Heart right ventricle (tissue), 16 donors: ENCODE measurements at regions not wholly inside any gene's neighbourhood (a gene's known extent, or its start where the extent isn't known, plus 50 kb on each side); places are given as distances from the start of the nearest gene placed in this dataset.

Source experiments
- ATAC-seq, 8 donors: fragments of 200-7000 bp; cut with Tn5 transposase; one replicate each; pipeline ENCODE4 v1.9.1; 2020; ENCODE audit warnings: mild to moderate bottlenecking in 8 of 8, moderate library complexity in 8 of 8, moderate number of reproducible peaks in 1 of 8
- DNase-seq, 2 donors: peaks; one replicate each; pipeline ENCODE4 v3.0.0-alpha.2; 2020
- H3K27ac ChIP-seq, 10 donors: fragments of 200-600 bp; sonication (generic) in 2 of 10; one replicate each; pipeline versions ENCODE4 v1.5.0 to v1.8.0; 2020 to 2022; ENCODE audit warnings: mild to moderate bottlenecking in 3 of 10
- H3K27me3 ChIP-seq, 7 donors: fragments of 200-600 bp; one replicate each; pipeline ENCODE4 v1.8.0; 2021 to 2022; ENCODE audit warnings: mild to moderate bottlenecking in 2 of 7
- H3K36me3 ChIP-seq, 9 donors: fragments of 200-600 bp; sonication (generic) in 1 of 9; one replicate each; pipeline versions ENCODE4 v1.5.0 to v1.8.0; 2020 to 2022; ENCODE audit warnings: mild to moderate bottlenecking in 2 of 9
- H3K4me1 ChIP-seq, 9 donors: fragments of 200-600 bp; sonication (generic) in 1 of 9; one replicate each; pipeline versions ENCODE4 v1.5.0 to v1.8.0; 2020 to 2022; ENCODE audit warnings: mild to moderate bottlenecking in 4 of 9
- H3K4me3 ChIP-seq, 10 donors: fragments of 200-600 bp; sonication (generic) in 2 of 10; one replicate each; pipeline versions ENCODE4 v1.5.0 to v1.8.0; 2020 to 2022; ENCODE audit warnings: mild to moderate bottlenecking in 7 of 10, moderate library complexity in 2 of 10
- H3K9me3 ChIP-seq, 11 donors: fragments of 200-600 bp in 10 of 11; sonication (generic) in 2 of 11; one replicate each; pipeline versions ENCODE4 v1.5.0 to v1.8.0; 2013 to 2022; ENCODE audit warnings: mild to moderate bottlenecking in 2 of 11, control low read depth in 1 of 11, moderate library complexity in 1 of 11
- CTCF ChIP-seq, 9 donors: fragments of 200-600 bp; sonication (generic) in 2 of 9; IDR thresholded peaks; one replicate each; pipeline versions ENCODE4 v1.5.0 to v1.8.0; 2021 to 2022; ENCODE audit warnings: antibody characterized with exemption in 9 of 9, mild to moderate bottlenecking in 5 of 9, moderate library complexity in 1 of 9
- WGBS, 2 donors: extraction: QIAGEN DNeasy Blood & Tissue Kit; methylation state at CpG; one replicate each; pipeline ENCODE4 v1.1.7; 2013; ENCODE audit warnings: inconsistent platforms in 1 of 2; 5-methylcytosine and 5-hydroxymethylcytosine counted together
- intact Hi-C, 10 donors: fragments of 100-400 bp; cut with DNase I; formaldehyde crosslinking; loops; one replicate each; pipeline versions ENCODE4 v1.11.1 to v1.14.2; 2022
- donor health status: Arrhythmogenic right ventricular cardiomyopathy.
- donor health status: ischemic (EF 13 %, LVEDD 7.1; RV severe dilation, severe dysfunction).
- donor health status: healthy with polysubstance abuse.
- donor health status: DM: no; HTN: yes; CAD: no.
- donor health status: DM: no; HTN: no; CAD: no.
- donor health status: ischemic (EF 25% LVEDD 6.9; RV normal size, moderate dysfunction).
- donor health status: ischemic (EF 25% LVEDD 5.7; RV mildly dilated, moderate dysfunction).
- donor health status: healthy.
- donor health status: DM: yes; HTN: yes; CAD: no.
- donor health status: Ischemic cardiomyopathy.
- donor health status: ischemic (EF 35%, LVEDD 5.7; RV mildly dilated, moderate dysfunction).
- donor health status: nonischemic (EF 11% LVEDD 7.7; RV severe dilation, severe dysfunction).
- donor health status: DM: yes; HTN: yes; CAD: no.
- donor health status: PGD.
- donor health status: ischemic (EF 29% LVEDD 5.4; RV normal size, mild dysfunction).
- donor health status: nonischemic (EF 23%, LVEDD 6.1; RV moderate dilation, normal function).

GRCh38 chr4:4800646-4801408 is 58.6 kb upstream of the MSX1 start:
- TF ChIP-seq CTCF (IDR thresholded peaks at IDR 0.05): no peak
- Histone ChIP-seq H3K27ac (no peak overlapping the region), H3K9me3 (no peaks in the 10 kb centered on the region), H3K4me3 (no peak overlapping the region), H3K4me1 (no peaks in the 10 kb centered on the region), H3K27me3 (peaks cover 0 to 29% (median 3%) of the 10 kb centered on the region in 7 donors), H3K36me3 (no peaks in the 10 kb centered on the region)
- intact Hi-C loops: no loop called here
- no peak for ATAC-seq
- WGBS, 2 donors: 78 to 80% methylated on average over 6 of the region's 6 CpGs
- DNase-seq: no peak

GRCh38 chr4:4794421-4794820 is 65.0 kb upstream of the MSX1 start:
- Histone ChIP-seq H3K27me3 (peaks cover 0 to 37% (median 3%) of the 10 kb centered on the region in 7 donors), H3K27ac (no peak overlapping the region), H3K4me3 (no peak overlapping the region), H3K4me1 (no peaks in the 10 kb centered on the region), H3K36me3 (no peaks in the 10 kb centered on the region), H3K9me3 (peaks cover 0 to 11% (median 0%) of the 10 kb centered on the region in 11 donors)
- ATAC-seq (no peak), DNase-seq (no peak)
- 59 to 66% methylated on average over 1 of the region's 1 CpG for WGBS, 2 donors
- intact Hi-C loops: no loop called here
- TF ChIP-seq CTCF (IDR thresholded peaks at IDR 0.05): no peak

- 65 to 77% methylated on average over 4 of the region's 4 CpGs for WGBS, 2 donors
- H3K9me3 ChIP-seq: peaks cover 0 to 31% (median 9%) of the 10 kb centered on the region in 11 donors
- H3K4me3 ChIP-seq: no peak overlapping the region
- H3K27ac ChIP-seq: peak overlapping the region in 1 of 10 donors; percentile 58
- intact Hi-C loops: no loop called here
- ATAC-seq: no peak
- H3K27me3 ChIP-seq: peaks cover 0 to 29% (median 3%) of the 10 kb centered on the region in 7 donors
- no peak for TF ChIP-seq CTCF (IDR thresholded peaks at IDR 0.05)
- no peaks in the 10 kb centered on the region for H3K4me1 ChIP-seq
- no peaks in the 10 kb centered on the region for H3K36me3 ChIP-seq
- no peak for DNase-seq
Measured at GRCh38 chr4:4792466-4792865, 67.0 kb upstream of the MSX1 start.

GRCh38 chr4:4791299-4792111 is 68.0 kb upstream of the MSX1 start:
- WGBS, 2 donors: 59 to 62% methylated on average over 14 of the region's 14 CpGs
- intact Hi-C loops: no loop called here
- Histone ChIP-seq H3K27ac (no peak overlapping the region), H3K4me1 (no peaks in the 10 kb centered on the region), H3K36me3 (no peaks in the 10 kb centered on the region), H3K27me3 (peaks cover 0 to 19% (median 0%) of the 10 kb centered on the region in 7 donors), H3K9me3 (peaks cover 0 to 31% (median 9%) of the 10 kb centered on the region in 11 donors), H3K4me3 (no peak overlapping the region)
- DNase-seq (peak in 1 of 2 donors; percentile 16), ATAC-seq (peak in 2 of 8 donors; percentile 34 to 49)
- TF ChIP-seq CTCF (IDR thresholded peaks at IDR 0.05): no peak
